Choroid plexus epithelial cell (primary cell): ENCODE measurements at regions not wholly inside any gene's neighbourhood (a gene's known extent, or its start where the extent isn't known, plus 50 kb on each side); places are given as distances from the start of the nearest gene placed in this dataset.

ENCODE experiments used
- DNase-seq: peaks from one replicate; pipeline ENCODE4 v3.0.0-alpha.2; 2010; ENCODE audit warnings: low read depth
- H3K4me3 ChIP-seq: 2 replicates; pipeline ENCODE4 v1.5.1; 2011; ENCODE audit warnings: low read depth, mild to moderate bottlenecking, control low read depth, low read length, moderate library complexity
- CTCF ChIP-seq: conservative IDR thresholded peaks from 2 replicates; pipeline ENCODE4 v1.5.1; 2011; ENCODE audit warnings: low read depth, mild to moderate bottlenecking, control low read depth, inconsistent platforms, low read length, moderate library complexity

- DNase-seq = no peak
- H3K4me3 ChIP-seq = no peak overlapping the region
- TF ChIP-seq CTCF = no peak
These were observed 56.3 kb upstream of the ZNF92 start for GRCh38 chr7:65317372-65317771.

- TF ChIP-seq CTCF = no peak
- DNase-seq = no peak
- H3K4me3 ChIP-seq = no peak overlapping the region
These were observed 62.9 kb upstream of the ZNF92 start for GRCh38 chr7:65310761-65311160.

GRCh38 chr7:65308300-65308678 is 65.4 kb upstream of the ZNF92 start:
- no peak overlapping the region for H3K4me3 ChIP-seq
- no peak for TF ChIP-seq CTCF
- DNase-seq = no peak

- no peak overlapping the region for H3K4me3 ChIP-seq
- peak; percentile 81 for DNase-seq
- TF ChIP-seq CTCF = peak; percentile 90
These were observed 65.9 kb upstream of the ZNF92 start for GRCh38 chr7:65307651-65308299.

- no peak for TF ChIP-seq CTCF
- H3K4me3 ChIP-seq = no peak overlapping the region
- DNase-seq = peak; percentile 15
These were observed 69.5 kb upstream of the ZNF92 start for GRCh38 chr7:65304175-65304574.

- no peak for TF ChIP-seq CTCF
- DNase-seq = no peak
- no peak overlapping the region for H3K4me3 ChIP-seq
These were observed 70.8 kb upstream of the ZNF92 start for GRCh38 chr7:65302883-65303282.

- no peak overlapping the region for H3K4me3 ChIP-seq
- no peak for TF ChIP-seq CTCF
- no peak for DNase-seq
These were observed 72.6 kb upstream of the ZNF92 start for GRCh38 chr7:65301007-65301406.
